ENCODE measurements at regions not wholly inside any gene's neighbourhood (a gene's known extent, or its start where the extent isn't known, plus 50 kb on each side); places are given as distances from the start of the nearest gene placed in this dataset.
A peak's percentile ranks its signal among the peaks of the same experiment; 100 is the strongest.
"Not testable (repeated sequence)": the region's sequence is repeated elsewhere in the genome, so short reads cannot be mapped to it uniquely, and the experiment has no call there.

- Mint-ChIP-seq H3K27me3 (peaks cover 42% of the 10 kb centered on the region), H3K9me3 (peaks cover 34% of the 10 kb centered on the region), H3K4me3 (no peak overlapping the region), H3K36me3 (ENCODE audit: low read depth) (peaks cover 4% of the 10 kb centered on the region), H3K27ac (no peak overlapping the region), H3K4me1 (ENCODE audit: low read depth) (no peaks in the 10 kb centered on the region)
Observed at GRCh38 chr4:72959411-72959810, 110.1 kb downstream of the COX18 start.

GRCh38 chr4:72954811-72955210 is 114.7 kb downstream of the COX18 start:
- H3K4me1 Mint-ChIP-seq (ENCODE audit: low read depth) = peaks cover 16% of the 10 kb centered on the region
- peaks cover 25% of the 10 kb centered on the region for H3K27me3 Mint-ChIP-seq
- H3K27ac Mint-ChIP-seq = no peak overlapping the region
- peaks cover 15% of the 10 kb centered on the region for H3K9me3 Mint-ChIP-seq
- peaks cover 3% of the 10 kb centered on the region for H3K36me3 Mint-ChIP-seq (ENCODE audit: low read depth)
- H3K4me3 Mint-ChIP-seq = no peak overlapping the region

- H3K9me3 Mint-ChIP-seq = peaks cover 7% of the 10 kb centered on the region
- H3K4me1 Mint-ChIP-seq (ENCODE audit: low read depth) = peaks cover 16% of the 10 kb centered on the region
- H3K27ac Mint-ChIP-seq = no peak overlapping the region
- no peaks in the 10 kb centered on the region for H3K36me3 Mint-ChIP-seq (ENCODE audit: low read depth)
- no peak overlapping the region for H3K4me3 Mint-ChIP-seq
- H3K27me3 Mint-ChIP-seq = peaks cover 19% of the 10 kb centered on the region
Observed at GRCh38 chr4:72953571-72953970, 115.9 kb downstream of the COX18 start.

DNA sequence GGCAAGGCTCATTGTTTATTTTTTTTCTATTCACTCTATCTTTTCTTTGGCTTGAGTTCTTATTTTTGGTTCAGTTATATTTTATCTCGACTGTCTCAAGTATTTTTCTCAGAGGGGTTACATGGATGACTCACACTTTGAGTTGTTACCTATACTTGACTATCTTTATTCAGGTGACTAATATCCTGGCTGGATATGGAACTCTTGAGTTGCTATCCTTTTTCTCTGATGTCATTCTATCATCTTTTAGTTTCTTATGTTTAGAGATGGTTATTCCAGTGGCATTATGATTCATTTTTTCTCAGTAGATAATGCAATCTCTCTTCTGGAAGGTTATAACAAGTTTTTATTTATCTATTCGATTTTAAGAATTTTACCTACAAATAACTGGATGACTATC is 117.9 kb downstream of the COX18 start:
- H3K27me3 Mint-ChIP-seq = peaks cover 7% of the 10 kb centered on the region
- peak overlapping the region; percentile 18 for H3K27ac Mint-ChIP-seq
- peaks cover 6% of the 10 kb centered on the region for H3K9me3 Mint-ChIP-seq
- peaks cover 16% of the 10 kb centered on the region for H3K4me1 Mint-ChIP-seq (ENCODE audit: low read depth)
- H3K36me3 Mint-ChIP-seq (ENCODE audit: low read depth) = no peaks in the 10 kb centered on the region
- no peak overlapping the region for H3K4me3 Mint-ChIP-seq

GRCh38 chr4:72951147-72951546 is 118.4 kb downstream of the COX18 start:
- H3K36me3 Mint-ChIP-seq (ENCODE audit: low read depth) = no peaks in the 10 kb centered on the region
- no peak overlapping the region for H3K4me3 Mint-ChIP-seq

GRCh38 chr4:72948080-72948479 is 121.4 kb downstream of the COX18 start:
- Mint-ChIP-seq H3K4me3 (no peak overlapping the region), H3K9me3 (peaks cover 20% of the 10 kb centered on the region), H3K27me3 (peaks cover 9% of the 10 kb centered on the region), H3K4me1 (ENCODE audit: low read depth) (peaks cover 16% of the 10 kb centered on the region), H3K36me3 (ENCODE audit: low read depth) (no peaks in the 10 kb centered on the region), H3K27ac (no peak overlapping the region)

More at GRCh38 chr4:72951147-72951546, 118.4 kb downstream of the COX18 start:
- peaks cover 16% of the 10 kb centered on the region for H3K4me1 Mint-ChIP-seq (ENCODE audit: low read depth)
- H3K27ac Mint-ChIP-seq = peak overlapping the region; percentile 18
- H3K27me3 Mint-ChIP-seq = peaks cover 6% of the 10 kb centered on the region
- peaks cover 11% of the 10 kb centered on the region for H3K9me3 Mint-ChIP-seq

DNA sequence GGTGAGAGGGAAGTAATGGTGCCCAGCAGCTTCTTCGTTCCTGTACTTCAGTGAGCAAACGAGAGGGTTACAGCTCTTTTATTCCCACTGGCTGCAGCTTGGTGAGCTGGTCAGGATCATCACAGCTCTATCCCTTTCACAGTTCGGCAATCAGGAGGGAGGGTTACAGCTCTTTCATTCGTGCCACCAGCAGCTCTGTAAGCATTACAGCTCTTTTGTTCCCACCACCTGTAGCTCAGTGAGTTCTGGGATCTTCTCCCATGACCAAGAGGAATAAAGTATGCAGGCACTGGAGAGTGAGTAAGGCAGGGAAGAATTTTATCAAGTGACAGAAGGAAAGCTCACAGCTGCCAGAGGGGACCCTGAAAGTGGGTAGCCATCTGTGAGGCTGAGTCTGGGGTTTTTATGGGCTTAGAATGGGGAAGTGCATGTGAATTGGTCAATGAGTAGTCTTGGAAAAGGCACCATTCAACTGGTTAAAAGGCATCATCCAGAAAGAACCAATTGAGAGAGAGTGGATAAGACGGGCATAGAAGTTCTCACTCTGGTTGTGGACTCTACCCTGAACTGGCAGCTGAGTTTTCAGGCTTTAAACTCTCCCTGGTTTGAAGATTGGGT is 123.7 kb downstream of the COX18 start:
- Mint-ChIP-seq H3K36me3 (ENCODE audit: low read depth) (no peaks in the 10 kb centered on the region), H3K27me3 (peaks cover 15% of the 10 kb centered on the region), H3K9me3 (peaks cover 20% of the 10 kb centered on the region), H3K4me3 (no peak overlapping the region), H3K4me1 (ENCODE audit: low read depth) (peaks cover 1% of the 10 kb centered on the region), H3K27ac (no peak overlapping the region)

DNA sequence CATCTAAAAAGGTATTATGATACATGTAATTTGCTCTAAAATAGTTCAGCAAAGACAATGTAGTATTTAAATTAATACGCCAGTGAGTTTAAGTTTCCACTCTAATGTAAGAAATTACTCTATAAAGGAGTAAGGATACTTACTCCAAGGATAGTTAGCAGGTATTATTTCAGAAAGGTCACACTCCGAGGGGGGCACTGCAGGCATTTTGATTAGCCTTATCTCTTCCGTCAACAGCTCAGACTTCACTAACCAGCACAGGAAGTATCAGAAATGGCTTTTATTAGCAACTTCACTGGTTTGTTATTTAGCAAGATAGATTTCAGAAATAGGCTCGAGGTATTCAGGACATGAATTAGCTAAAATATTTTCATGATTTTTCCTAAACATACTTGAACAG is 127.0 kb downstream of the COX18 start:
- H3K4me1 Mint-ChIP-seq (ENCODE audit: low read depth) = no peaks in the 10 kb centered on the region

GRCh38 chr4:72938516-72938915 is 131.0 kb downstream of the COX18 start:
- Mint-ChIP-seq H3K27me3 (peaks cover 30% of the 10 kb centered on the region), H3K4me1 (ENCODE audit: low read depth) (peaks cover 5% of the 10 kb centered on the region), H3K36me3 (ENCODE audit: low read depth) (no peaks in the 10 kb centered on the region), H3K27ac (no peak overlapping the region), H3K4me3 (no peak overlapping the region), H3K9me3 (peaks cover 4% of the 10 kb centered on the region)

More for the DNA sequence above, 127.0 kb downstream of the COX18 start:
- Mint-ChIP-seq H3K36me3 (ENCODE audit: low read depth) (no peaks in the 10 kb centered on the region), H3K27me3 (peaks cover 24% of the 10 kb centered on the region), H3K27ac (no peak overlapping the region), H3K9me3 (peaks cover 20% of the 10 kb centered on the region), H3K4me3 (no peak overlapping the region)

DNA sequence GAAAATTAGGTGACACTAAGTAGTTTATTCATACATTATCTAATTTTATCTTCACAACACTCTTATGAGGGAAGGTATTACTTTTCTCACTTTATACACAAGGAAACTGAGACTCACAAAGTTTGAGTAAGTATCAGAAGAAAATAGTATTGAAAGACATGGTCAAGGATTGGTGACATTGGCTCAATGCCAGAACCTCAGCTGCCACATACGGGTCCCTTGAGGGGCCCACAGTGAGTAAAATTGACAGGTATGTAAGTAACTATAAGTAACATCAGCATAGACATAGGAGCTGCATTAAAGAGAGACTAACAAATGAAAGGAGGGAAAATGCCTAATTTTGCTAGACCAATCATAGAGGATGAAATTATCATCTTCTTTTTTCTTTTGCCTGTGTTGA is 134.1 kb downstream of the COX18 start:
- no peaks in the 10 kb centered on the region for H3K36me3 Mint-ChIP-seq (ENCODE audit: low read depth)
- peaks cover 5% of the 10 kb centered on the region for H3K4me1 Mint-ChIP-seq (ENCODE audit: low read depth)
- no peak overlapping the region for H3K4me3 Mint-ChIP-seq
- H3K9me3 Mint-ChIP-seq = peaks cover 5% of the 10 kb centered on the region
- H3K27me3 Mint-ChIP-seq = peaks cover 25% of the 10 kb centered on the region
- H3K27ac Mint-ChIP-seq = no peak overlapping the region

DNA sequence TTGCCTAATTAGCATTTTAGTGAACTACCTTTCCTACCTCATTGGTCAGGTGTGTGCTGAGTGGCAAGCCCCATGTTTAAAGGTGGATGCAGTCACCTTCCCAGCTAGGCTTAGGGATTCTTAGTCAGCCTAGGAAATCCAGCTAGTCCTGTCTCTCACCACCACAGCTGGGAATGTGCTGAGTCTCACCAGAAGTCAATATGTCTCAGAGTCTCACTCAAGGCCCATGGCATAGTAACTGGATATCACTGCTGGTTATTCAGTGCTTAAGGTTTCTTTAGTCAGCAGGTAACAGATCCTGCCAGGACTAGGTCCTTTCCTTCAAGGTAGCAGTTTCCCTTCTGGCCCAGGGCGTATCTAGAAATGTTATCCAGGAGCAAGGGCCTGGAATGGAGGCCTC is 136.5 kb downstream of the COX18 start:
- Mint-ChIP-seq H3K9me3 (peaks cover 5% of the 10 kb centered on the region), H3K4me1 (ENCODE audit: low read depth) (peaks cover 5% of the 10 kb centered on the region), H3K36me3 (ENCODE audit: low read depth) (no peaks in the 10 kb centered on the region), H3K27me3 (peaks cover 17% of the 10 kb centered on the region), H3K27ac (no peak overlapping the region), H3K4me3 (no peak overlapping the region)

DNA sequence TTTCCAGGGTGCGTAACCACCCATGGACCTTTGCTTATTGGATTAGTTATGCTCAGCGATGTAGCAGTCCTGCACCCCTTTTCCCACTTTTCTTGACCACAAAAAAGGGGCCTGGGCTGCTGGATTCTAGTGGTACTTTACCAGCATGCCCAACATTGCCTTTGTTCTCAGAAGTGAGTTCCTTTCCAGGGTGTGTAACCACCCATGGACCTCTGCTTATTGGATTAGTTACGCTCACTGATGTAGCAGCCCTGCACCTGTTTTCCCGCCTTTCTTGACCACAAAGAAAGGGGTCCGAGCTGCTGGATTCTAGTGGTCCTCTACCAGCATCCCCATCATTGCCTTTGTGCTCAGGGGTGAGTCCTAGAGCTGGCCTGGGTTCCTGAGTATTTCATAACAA is 138.2 kb downstream of the COX18 start:
- no peak overlapping the region for H3K4me3 Mint-ChIP-seq
- peaks cover 13% of the 10 kb centered on the region for H3K27me3 Mint-ChIP-seq
- peaks cover 5% of the 10 kb centered on the region for H3K4me1 Mint-ChIP-seq (ENCODE audit: low read depth)
- no peak overlapping the region for H3K27ac Mint-ChIP-seq
- no peaks in the 10 kb centered on the region for H3K36me3 Mint-ChIP-seq (ENCODE audit: low read depth)
- peaks cover 5% of the 10 kb centered on the region for H3K9me3 Mint-ChIP-seq

- H3K4me1 Mint-ChIP-seq (ENCODE audit: low read depth); H3K4me3 Mint-ChIP-seq; H3K9me3 Mint-ChIP-seq; H3K27ac Mint-ChIP-seq; H3K36me3 Mint-ChIP-seq (ENCODE audit: low read depth): not testable (repeated sequence)
- H3K27me3 Mint-ChIP-seq = peaks cover 13% of the 10 kb centered on the region
Observed at GRCh38 chr4:72929596-72930274, 139.8 kb downstream of the COX18 start.

DNA sequence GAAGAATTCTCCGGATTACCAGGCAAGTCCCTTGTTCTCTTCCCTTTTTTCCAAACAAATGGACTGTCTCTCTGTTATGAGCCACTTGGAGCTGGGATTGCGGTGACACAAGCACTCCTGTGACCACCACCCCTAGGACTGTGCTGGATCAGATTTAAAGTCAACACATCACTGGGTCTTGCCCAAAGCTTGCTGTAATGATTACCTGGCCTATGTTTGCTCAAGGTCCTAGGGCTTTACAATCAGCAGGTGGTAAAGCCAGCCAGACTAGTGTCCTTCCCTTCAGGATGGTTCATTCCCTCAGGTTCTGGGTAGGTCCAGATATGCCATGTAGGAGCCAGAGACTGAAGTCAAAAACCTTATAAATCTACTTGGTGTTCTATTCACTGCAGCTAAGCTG is 144.7 kb downstream of the COX18 start:
- no peaks in the 10 kb centered on the region for H3K36me3 Mint-ChIP-seq (ENCODE audit: low read depth)
- no peak overlapping the region for H3K4me3 Mint-ChIP-seq
- no peak overlapping the region for H3K27ac Mint-ChIP-seq
- H3K27me3 Mint-ChIP-seq = peaks cover 7% of the 10 kb centered on the region
- peaks cover 6% of the 10 kb centered on the region for H3K9me3 Mint-ChIP-seq
- no peaks in the 10 kb centered on the region for H3K4me1 Mint-ChIP-seq (ENCODE audit: low read depth)

DNA sequence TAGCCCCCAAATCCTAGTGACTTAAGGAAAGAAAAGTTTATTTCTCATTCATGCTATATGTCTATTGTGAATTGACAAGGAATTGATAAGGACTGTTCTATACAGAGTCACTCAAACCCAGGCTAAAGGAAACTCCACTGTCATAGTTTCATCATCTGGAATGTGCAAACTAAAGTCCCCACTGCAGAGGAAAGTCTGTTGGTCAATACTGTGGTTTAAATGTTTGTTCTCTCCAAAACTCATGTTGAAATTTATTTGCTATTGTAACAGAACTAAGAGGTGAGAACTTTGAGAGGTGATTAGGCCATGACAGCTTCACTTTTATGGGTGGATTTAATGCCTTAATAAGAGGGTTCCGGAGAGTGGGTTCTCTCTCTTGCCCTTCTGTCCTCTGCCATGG is 149.6 kb downstream of the COX18 start:
- no peaks in the 10 kb centered on the region for H3K4me1 Mint-ChIP-seq (ENCODE audit: low read depth)
- H3K27me3 Mint-ChIP-seq = peaks cover 7% of the 10 kb centered on the region
- peaks cover 6% of the 10 kb centered on the region for H3K9me3 Mint-ChIP-seq
- H3K27ac Mint-ChIP-seq = no peak overlapping the region
- no peak overlapping the region for H3K4me3 Mint-ChIP-seq
- H3K36me3 Mint-ChIP-seq (ENCODE audit: low read depth) = no peaks in the 10 kb centered on the region

GRCh38 chr4:72919464-72919863 is 150.1 kb downstream of the COX18 start:
- H3K36me3 Mint-ChIP-seq (ENCODE audit: low read depth) = no peaks in the 10 kb centered on the region
- no peaks in the 10 kb centered on the region for H3K4me1 Mint-ChIP-seq (ENCODE audit: low read depth)
- H3K27ac Mint-ChIP-seq = no peak overlapping the region
- H3K4me3 Mint-ChIP-seq = no peak overlapping the region
- peaks cover 7% of the 10 kb centered on the region for H3K27me3 Mint-ChIP-seq
- H3K9me3 Mint-ChIP-seq = peaks cover 6% of the 10 kb centered on the region

Data from stimulated activated naive CD8-positive, alpha-beta T cell treated with anti-CD3 and anti-CD28 coated beads, Interleukin-15, Interleukin-2, amounts not matched to agents 100 ng/mL and 50 ng/mL, for 24 hours (primary cell).